Sigmoid colon (tissue), 6 donors: ENCODE measurements at regions not wholly inside any gene's neighbourhood (a gene's known extent, or its start where the extent isn't known, plus 50 kb on each side); places are given as distances from the start of the nearest gene placed in this dataset.

Experiments used
- DNase-seq: peaks from one replicate; pipeline ENCODE4 v3.0.0-alpha.2; 2019
- H3K27ac ChIP-seq, 4 donors: fragments of 200-600 bp; sonication (generic); one replicate each; pipeline ENCODE4 v1.5.1; 2016 to 2019; ENCODE audit warnings: mild to moderate bottlenecking in 1 of 4
- H3K27me3 ChIP-seq, 3 donors: fragments of 200-600 bp; sonication (generic); one replicate each; pipeline ENCODE4 v1.5.1; 2019; ENCODE audit warnings: mild to moderate bottlenecking in 1 of 3
- H3K36me3 ChIP-seq, 4 donors: fragments of 200-600 bp; sonication (generic); one replicate each; pipeline ENCODE4 v1.5.1; 2016 to 2019
- H3K4me1 ChIP-seq, 4 donors: fragments of 200-600 bp; sonication (generic); one replicate each; pipeline ENCODE4 v1.5.1; 2017 to 2019
- H3K4me3 ChIP-seq, 4 donors: fragments of 200-600 bp; sonication (generic); one replicate each; pipeline ENCODE4 v1.5.1; 2017 to 2019; ENCODE audit warnings: mild to moderate bottlenecking in 2 of 4, moderate library complexity in 1 of 4
- H3K9me3 ChIP-seq, 4 donors: fragments of 200-600 bp in 3 of 4; sonication (generic) in 3 of 4; one replicate each; pipeline versions ENCODE4 v1.5.1 to v1.6.1; 2013 to 2019
- CTCF ChIP-seq, 4 experiments: fragments of 450-650 bp in 3 of 4; fragments of 200-600 bp in 1 of 4; IDR thresholded peaks; one replicate each; pipeline ENCODE4 v1.5.1; 2016 to 2019; ENCODE audit warnings: antibody characterized with exemption in 4 of 4, mild to moderate bottlenecking in 3 of 4, moderate library complexity in 2 of 4
- EP300 ChIP-seq, 4 donors: sonication (generic); formaldehyde crosslinking; IDR thresholded peaks; one replicate each; pipeline ENCODE4 v1.6.1; 2017; ENCODE audit warnings: antibody characterized with exemption in 4 of 4
- POLR2A ChIP-seq, 2 donors: fragments of 450-650 bp; IDR thresholded peaks; one replicate each; pipeline ENCODE4 v1.6.1; 2016; ENCODE audit warnings: antibody characterized with exemption in 2 of 2, mild to moderate bottlenecking in 2 of 2, moderate library complexity in 2 of 2
- POLR2AphosphoS5 ChIP-seq, 4 donors: sonication (generic); formaldehyde crosslinking; IDR thresholded peaks; one replicate each; pipeline ENCODE4 v1.6.1; 2017; ENCODE audit warnings: antibody characterized with exemption in 4 of 4
- WGBS, 2 donors: extraction: QIAGEN DNeasy Blood & Tissue Kit; methylation state at CpG; one replicate each; pipeline ENCODE4 v1.1.7; 2013; 5-methylcytosine and 5-hydroxymethylcytosine counted together
- intact Hi-C: fragments of 100-400 bp; cut with DNase I; formaldehyde crosslinking; loops from one replicate; pipeline ENCODE4 v1.15.1; 2023
- donor health status: healthy with polysubstance abuse.
- donor health status: healthy.

- no peaks in the 10 kb centered on the region for H3K4me1 ChIP-seq
- no peak overlapping the region for H3K4me3 ChIP-seq
- no peak overlapping the region for H3K27ac ChIP-seq
- no peak for DNase-seq
- H3K36me3 ChIP-seq = no peaks in the 10 kb centered on the region
- no peak for TF ChIP-seq POLR2AphosphoS5 (IDR thresholded peaks at IDR 0.05)
- no peaks in the 10 kb centered on the region for H3K9me3 ChIP-seq
- WGBS, 2 donors = 46 to 69% methylated on average over 5 of the region's 5 CpGs
- intact Hi-C loops = no loop called here
- H3K27me3 ChIP-seq = no peaks in the 10 kb centered on the region
These were observed 287.0 kb upstream of the IGFBP3 start for GRCh38 chr7:46207931-46208634.

DNA sequence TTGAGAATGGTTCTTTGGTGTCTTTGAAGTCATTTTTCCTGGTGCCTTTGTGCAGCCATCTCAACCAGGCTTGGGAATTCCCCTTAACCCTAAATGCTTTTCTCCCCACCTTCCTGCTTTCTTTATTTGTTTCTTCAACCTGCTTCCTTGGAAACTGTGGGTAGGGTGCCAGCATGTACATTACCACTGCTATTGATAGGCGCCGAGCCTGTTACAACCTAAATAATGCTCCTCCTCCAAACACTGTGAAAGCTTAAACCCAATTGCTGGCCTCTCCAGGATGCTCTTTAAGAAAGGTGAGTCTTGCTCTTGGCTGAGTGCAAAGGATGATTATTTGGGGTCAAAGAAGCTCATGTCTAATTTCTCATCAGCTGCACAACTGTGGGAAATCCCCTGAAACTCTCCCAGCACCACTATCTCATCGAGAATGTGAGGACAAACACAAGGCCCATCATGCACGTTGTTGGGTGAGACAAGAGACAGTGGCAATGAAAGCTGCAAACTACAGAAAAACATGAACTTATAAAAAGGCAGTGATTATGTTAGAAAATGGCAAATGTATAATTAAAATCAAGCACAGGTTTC is 285.5 kb upstream of the IGFBP3 start:
- Histone ChIP-seq H3K4me1 (no peaks in the 10 kb centered on the region), H3K36me3 (no peaks in the 10 kb centered on the region), H3K4me3 (no peak overlapping the region), H3K9me3 (no peaks in the 10 kb centered on the region), H3K27ac (no peak overlapping the region), H3K27me3 (no peaks in the 10 kb centered on the region)
- 26 to 53% methylated on average over 4 of the region's 4 CpGs for WGBS, 2 donors
- TF ChIP-seq POLR2A (IDR thresholded peaks at IDR 0.05) (no peak), CTCF (IDR thresholded peaks at IDR 0.05) (no peak), EP300 (IDR thresholded peaks at IDR 0.05) (no peak)
- DNase-seq = no peak
- intact Hi-C loops = no loop called here

- WGBS, 2 donors = 22 to 71% methylated on average over 5 of the region's 5 CpGs
- intact Hi-C loops = no loop called here
- Histone ChIP-seq H3K4me1 (no peaks in the 10 kb centered on the region), H3K27ac (no peak overlapping the region), H3K27me3 (no peaks in the 10 kb centered on the region), H3K9me3 (no peaks in the 10 kb centered on the region), H3K36me3 (no peaks in the 10 kb centered on the region), H3K4me3 (no peak overlapping the region)
- no peak for DNase-seq
- TF ChIP-seq EP300 (IDR thresholded peaks at IDR 0.05) = no peak
- TF ChIP-seq POLR2AphosphoS5 (IDR thresholded peaks at IDR 0.05) = no peak
- TF ChIP-seq POLR2A (IDR thresholded peaks at IDR 0.05) = no peak
- no peak for TF ChIP-seq CTCF (IDR thresholded peaks at IDR 0.05)
These were observed 284.4 kb upstream of the IGFBP3 start for GRCh38 chr7:46205478-46205877.

DNA sequence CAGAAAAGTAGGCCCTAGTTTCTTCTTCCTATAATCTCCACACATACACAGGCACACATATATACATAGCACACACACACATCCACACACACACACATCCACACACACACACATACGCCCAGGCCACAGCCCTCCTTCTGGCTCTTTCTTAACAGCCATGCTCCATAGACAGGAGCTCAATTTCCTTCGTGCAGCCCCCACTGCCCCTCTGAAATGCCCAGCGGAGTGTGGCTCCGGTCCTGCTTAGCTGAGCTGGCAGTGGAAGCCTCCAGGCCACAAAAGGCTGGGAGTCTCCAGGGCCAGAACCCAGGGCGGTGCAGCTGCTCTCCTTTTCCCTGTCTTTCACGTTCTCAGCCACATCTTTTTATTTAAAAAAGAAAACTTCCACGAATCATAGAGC is 282.9 kb upstream of the IGFBP3 start:
- WGBS, 2 donors = 89 to 92% methylated on average over 7 of the region's 7 CpGs
- Histone ChIP-seq H3K36me3 (no peaks in the 10 kb centered on the region), H3K9me3 (no peaks in the 10 kb centered on the region), H3K4me3 (no peak overlapping the region), H3K27me3 (no peaks in the 10 kb centered on the region), H3K27ac (no peak overlapping the region), H3K4me1 (no peaks in the 10 kb centered on the region)
- DNase-seq = no peak
- TF ChIP-seq POLR2AphosphoS5 (IDR thresholded peaks at IDR 0.05) (no peak), POLR2A (IDR thresholded peaks at IDR 0.05) (no peak), CTCF (IDR thresholded peaks at IDR 0.05) (no peak), EP300 (IDR thresholded peaks at IDR 0.05) (no peak)
- intact Hi-C loops = no loop called here

DNA sequence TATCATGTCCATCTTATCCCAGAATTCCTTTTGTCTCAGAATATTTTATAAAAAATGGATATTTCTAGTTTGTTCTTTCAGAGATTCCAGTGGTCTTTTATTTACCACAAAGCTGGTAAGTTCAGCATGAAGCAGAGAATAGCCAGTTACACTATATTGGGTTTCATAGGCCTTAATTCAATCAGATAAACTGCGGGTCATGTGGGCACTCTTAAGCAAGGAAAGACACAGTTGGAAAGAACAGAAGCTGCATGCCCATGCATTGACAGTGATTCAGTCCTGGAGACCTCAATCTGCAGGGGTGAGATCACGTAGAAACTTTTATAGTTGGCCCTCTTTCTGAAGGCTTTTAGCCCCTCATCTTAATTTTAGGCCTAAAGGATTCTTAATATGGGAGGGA is 281.3 kb upstream of the IGFBP3 start:
- H3K4me3 ChIP-seq = no peak overlapping the region
- no peaks in the 10 kb centered on the region for H3K9me3 ChIP-seq
- H3K27me3 ChIP-seq = no peaks in the 10 kb centered on the region
- intact Hi-C loops = no loop called here
- no peak for DNase-seq
- 89 to 91% methylated on average over 2 of the region's 2 CpGs for WGBS, 2 donors
- H3K27ac ChIP-seq = no peak overlapping the region
- no peaks in the 10 kb centered on the region for H3K4me1 ChIP-seq
- TF ChIP-seq POLR2A (IDR thresholded peaks at IDR 0.05) (no peak), EP300 (IDR thresholded peaks at IDR 0.05) (no peak), CTCF (IDR thresholded peaks at IDR 0.05) (no peak), POLR2AphosphoS5 (IDR thresholded peaks at IDR 0.05) (no peak)
- no peaks in the 10 kb centered on the region for H3K36me3 ChIP-seq
